ENCODE measurements at regions not wholly inside any gene's neighbourhood (a gene's known extent, or its start where the extent isn't known, plus 50 kb on each side); places are given as distances from the start of the nearest gene placed in this dataset.

DNA sequence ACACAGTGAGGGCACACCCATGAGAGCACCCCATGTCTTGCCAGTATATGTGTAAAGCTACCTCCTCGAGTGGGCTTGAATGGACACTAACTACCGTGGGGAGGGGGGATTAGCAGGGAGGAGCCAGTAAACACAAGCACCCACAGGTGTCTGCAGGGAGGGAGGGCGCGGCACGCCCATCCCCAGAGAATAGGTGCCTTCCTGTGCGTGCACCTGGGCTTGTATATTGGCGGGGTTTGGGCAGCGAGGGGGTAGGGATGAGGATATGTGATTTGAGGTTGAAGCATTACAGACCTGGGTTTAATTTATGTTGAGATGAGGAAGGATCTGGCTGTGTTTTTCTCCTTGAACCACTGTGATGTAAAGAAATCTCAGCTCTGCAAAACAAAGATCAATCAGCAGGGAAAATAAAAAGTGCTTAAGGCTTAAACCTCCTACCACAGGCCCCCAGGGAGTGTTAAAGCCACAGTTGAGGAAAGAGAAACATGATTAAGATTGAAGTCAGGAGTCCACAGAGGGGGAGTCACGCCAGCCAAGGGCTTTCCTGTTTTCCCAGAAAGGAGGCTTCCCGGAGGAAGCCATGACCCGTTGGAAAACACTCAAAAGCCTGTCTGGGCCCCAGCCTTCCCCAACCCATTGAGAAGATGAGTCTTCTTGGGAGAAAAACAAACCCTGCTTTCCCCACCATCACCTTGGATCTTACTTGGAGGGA, 80.0 kb downstream of the CAMK2N1 start:
- H3K4me2 ChIP-seq: no peak overlapping the region
- TF ChIP-seq EZH2 (IDR thresholded peaks at IDR 0.05; ENCODE audit: low read depth): no peak
- TF ChIP-seq, protein P1, sequence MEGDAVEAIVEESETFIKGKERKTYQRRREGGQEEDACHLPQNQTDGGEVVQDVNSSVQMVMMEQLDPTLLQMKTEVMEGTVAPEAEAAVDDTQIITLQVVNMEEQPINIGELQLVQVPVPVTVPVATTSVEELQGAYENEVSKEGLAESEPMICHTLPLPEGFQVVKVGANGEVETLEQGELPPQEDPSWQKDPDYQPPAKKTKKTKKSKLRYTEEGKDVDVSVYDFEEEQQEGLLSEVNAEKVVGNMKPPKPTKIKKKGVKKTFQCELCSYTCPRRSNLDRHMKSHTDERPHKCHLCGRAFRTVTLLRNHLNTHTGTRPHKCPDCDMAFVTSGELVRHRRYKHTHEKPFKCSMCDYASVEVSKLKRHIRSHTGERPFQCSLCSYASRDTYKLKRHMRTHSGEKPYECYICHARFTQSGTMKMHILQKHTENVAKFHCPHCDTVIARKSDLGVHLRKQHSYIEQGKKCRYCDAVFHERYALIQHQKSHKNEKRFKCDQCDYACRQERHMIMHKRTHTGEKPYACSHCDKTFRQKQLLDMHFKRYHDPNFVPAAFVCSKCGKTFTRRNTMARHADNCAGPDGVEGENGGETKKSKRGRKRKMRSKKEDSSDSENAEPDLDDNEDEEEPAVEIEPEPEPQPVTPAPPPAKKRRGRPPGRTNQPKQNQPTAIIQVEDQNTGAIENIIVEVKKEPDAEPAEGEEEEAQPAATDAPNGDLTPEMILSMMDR (conservative IDR thresholded peaks at IDR 0.05): no peak
- POLR2A ChIA-PET (ENCODE audit: unreplicated experiment): no interaction called here

DNA sequence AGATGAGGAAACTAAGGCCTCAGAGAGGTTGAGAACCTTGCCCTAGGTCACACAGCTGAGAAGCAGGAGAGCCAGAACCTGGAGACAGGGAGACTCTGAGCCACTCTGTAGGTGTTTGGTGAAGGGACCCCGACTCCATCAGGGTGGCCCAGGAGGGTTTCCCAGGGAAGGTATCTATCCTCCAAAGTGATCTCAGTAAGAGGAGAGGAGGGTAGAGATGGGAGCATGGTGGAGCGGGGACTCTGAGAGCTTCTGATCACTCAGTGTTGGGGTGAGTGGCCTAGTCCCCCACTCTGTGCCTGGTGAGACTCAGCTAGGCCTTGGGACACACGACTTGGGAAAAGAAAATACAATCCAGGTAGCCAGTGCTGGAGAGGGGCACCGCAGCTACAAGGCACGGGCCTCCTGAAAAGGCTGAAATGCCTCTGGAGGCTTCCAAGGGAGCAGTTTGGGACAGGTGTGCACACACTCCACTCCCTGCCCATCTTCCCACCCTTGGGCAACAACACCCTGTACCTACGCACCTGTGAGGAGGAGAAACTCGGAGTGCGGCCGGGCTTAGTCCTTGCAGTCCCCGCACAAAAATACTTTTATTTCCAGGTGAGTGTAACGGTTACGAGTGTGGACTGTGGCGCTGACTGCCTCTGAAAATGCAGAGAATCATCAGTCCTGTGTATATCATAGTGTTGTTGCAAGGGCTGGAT, 80.8 kb downstream of the CAMK2N1 start:
- ChIA-PET CTCF (no interaction called here), POLR2A (ENCODE audit: unreplicated experiment) (no interaction called here)
- Histone ChIP-seq H4K20me1 (ENCODE audit: insufficient read depth) (no peaks in the 10 kb centered on the region), H3K79me2 (ENCODE audit: low read depth) (no peaks in the 10 kb centered on the region), H2AFZ (no peak overlapping the region), H3K4me2 (no peak overlapping the region), H3K4me1 (replicated peaks; ENCODE audit: insufficient read depth) (no peaks in the 10 kb centered on the region), H3K9me3 (ENCODE audit: insufficient read depth, low read depth) (no peaks in the 10 kb centered on the region), H3F3A (ENCODE audit: insufficient read depth, low read depth) (no peaks in the 10 kb centered on the region), H3K9me2 (ENCODE audit: insufficient read depth) (no peaks in the 10 kb centered on the region), H3K4me3 (no peak overlapping the region), H3K36me3 (ENCODE audit: low read depth) (no peaks in the 10 kb centered on the region), H3K27me3 (ENCODE audit: insufficient read depth, low read depth) (no peaks in the 10 kb centered on the region), H3K27ac (no peak overlapping the region)
- intact Hi-C loops (cut with micrococcal nuclease; ENCODE audit: unreplicated experiment): no loop called here
- TF ChIP-seq EZH2 (IDR thresholded peaks at IDR 0.05; ENCODE audit: low read depth): no peak
- TF ChIP-seq, protein P1 (conservative IDR thresholded peaks at IDR 0.05): no peak
- BruUV-seq (replicated peaks): no TSS peak
- DNase-seq: no peak

More for the DNA sequence above, 80.0 kb downstream of the CAMK2N1 start:
- CTCF ChIA-PET: no interaction called here
- H4K20me1 ChIP-seq (ENCODE audit: insufficient read depth): no peaks in the 10 kb centered on the region
- H2AFZ ChIP-seq: no peak overlapping the region
- no peaks in the 10 kb centered on the region for H3F3A ChIP-seq (ENCODE audit: insufficient read depth, low read depth)
- H3K27ac ChIP-seq: no peak overlapping the region
- intact Hi-C loops (cut with micrococcal nuclease; ENCODE audit: unreplicated experiment): no loop called here
- no peaks in the 10 kb centered on the region for H3K79me2 ChIP-seq (ENCODE audit: low read depth)
- H3K9me2 ChIP-seq (ENCODE audit: insufficient read depth): no peaks in the 10 kb centered on the region
- H3K27me3 ChIP-seq (ENCODE audit: insufficient read depth, low read depth): no peaks in the 10 kb centered on the region
- BruUV-seq (replicated peaks): no TSS peak
- no peak overlapping the region for H3K4me3 ChIP-seq
- H3K9me3 ChIP-seq (ENCODE audit: insufficient read depth, low read depth): no peaks in the 10 kb centered on the region
- no peak for DNase-seq
- H3K36me3 ChIP-seq (ENCODE audit: low read depth): no peaks in the 10 kb centered on the region
- H3K4me1 ChIP-seq (replicated peaks; ENCODE audit: insufficient read depth): no peaks in the 10 kb centered on the region
